ENCODE measurements at regions not wholly inside any gene's neighbourhood (a gene's known extent, or its start where the extent isn't known, plus 50 kb on each side); places are given as distances from the start of the nearest gene placed in this dataset.

DNA sequence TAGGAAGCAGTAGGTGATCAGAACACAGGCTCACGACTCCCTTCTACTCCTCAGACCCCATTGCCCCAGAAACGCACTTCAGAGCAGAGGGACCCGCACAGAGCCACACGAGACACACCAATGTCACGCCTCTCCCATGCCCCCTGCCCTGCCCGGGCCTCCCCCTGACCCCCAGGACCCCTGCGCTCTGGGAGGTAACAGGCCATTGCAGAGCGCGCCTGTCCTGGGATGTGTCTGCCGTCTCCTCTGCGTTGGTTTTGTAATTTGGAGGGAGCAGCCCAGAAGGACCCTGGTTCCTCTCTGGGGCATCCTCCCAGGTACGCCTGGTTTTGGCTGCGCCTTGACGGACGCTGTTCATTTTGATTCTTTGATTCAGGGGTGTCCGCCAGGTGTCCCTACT lies 85.4 kb downstream of the UNCX start:
- DNase-seq (ENCODE audit: low read depth in 4 of 4, low spot score in 3 of 4): no peak

DNA sequence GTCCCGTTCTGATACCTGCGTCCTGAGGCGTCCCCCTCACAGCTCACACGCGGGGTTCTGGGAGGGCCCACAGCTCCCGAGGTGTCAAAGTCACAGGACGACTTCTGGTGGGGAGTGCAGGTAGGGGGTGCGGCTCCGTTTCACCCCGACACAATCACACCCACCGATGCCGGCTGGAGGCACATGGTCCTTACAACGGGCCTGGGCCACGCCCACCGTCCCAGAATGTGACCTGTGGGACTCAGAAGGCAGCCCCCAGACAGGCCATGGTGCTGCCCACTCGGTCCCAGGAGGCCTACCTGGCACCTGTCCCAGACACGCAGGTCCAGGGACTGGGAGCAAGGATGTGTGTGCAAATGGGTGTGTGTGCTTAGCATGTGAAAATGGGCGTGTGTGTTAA lies 86.0 kb downstream of the UNCX start:
- no peak for DNase-seq (ENCODE audit: low read depth in 4 of 4, low spot score in 3 of 4)

- DNase-seq (ENCODE audit: low read depth in 4 of 4, low spot score in 3 of 4): no peak
These were observed 88.1 kb downstream of the UNCX start for GRCh38 chr7:1320616-1321240.

DNA sequence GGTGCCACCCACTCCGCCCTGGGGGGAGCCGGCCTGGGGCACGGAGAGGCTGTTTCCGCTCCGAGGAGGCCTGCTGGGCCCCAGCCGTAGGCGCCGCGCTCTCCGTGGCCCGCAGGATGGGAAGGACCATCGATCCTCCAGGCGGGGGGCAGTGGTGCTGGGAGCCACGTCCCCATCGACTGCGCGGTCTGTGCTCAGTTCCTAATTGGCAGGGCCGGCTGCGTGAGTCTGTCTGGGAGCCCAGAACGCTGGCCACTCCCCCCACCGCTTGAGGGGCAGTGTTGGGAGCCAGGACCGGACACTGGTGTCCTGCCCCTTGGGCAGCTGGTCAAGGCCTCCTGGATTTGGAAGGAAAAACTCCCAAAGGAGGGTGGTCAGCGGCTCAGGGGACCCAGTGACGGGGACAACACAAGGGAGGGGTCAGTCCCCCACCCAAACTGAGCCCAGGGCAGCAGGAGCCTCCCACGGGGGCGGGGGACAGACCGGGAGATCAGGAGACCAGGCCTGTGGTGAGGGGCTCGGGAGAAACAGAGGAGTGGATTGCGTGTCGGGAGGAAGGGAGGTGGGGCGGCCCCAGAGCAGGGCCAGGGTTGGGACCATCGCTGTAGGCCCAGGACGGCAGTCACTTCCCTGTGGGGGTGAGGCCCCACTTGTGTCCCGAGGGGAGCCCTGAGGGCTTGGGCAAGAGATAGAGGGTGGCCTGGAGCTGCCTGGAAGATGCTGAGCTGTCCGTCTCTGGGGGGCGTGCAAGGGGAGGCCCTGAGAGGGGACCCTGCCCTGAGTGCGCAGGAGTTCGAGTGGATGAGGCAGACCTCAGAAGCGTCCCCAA lies 89.0 kb downstream of the UNCX start:
- DNase-seq (ENCODE audit: low read depth in 4 of 4, low spot score in 3 of 4): no peak

DNA sequence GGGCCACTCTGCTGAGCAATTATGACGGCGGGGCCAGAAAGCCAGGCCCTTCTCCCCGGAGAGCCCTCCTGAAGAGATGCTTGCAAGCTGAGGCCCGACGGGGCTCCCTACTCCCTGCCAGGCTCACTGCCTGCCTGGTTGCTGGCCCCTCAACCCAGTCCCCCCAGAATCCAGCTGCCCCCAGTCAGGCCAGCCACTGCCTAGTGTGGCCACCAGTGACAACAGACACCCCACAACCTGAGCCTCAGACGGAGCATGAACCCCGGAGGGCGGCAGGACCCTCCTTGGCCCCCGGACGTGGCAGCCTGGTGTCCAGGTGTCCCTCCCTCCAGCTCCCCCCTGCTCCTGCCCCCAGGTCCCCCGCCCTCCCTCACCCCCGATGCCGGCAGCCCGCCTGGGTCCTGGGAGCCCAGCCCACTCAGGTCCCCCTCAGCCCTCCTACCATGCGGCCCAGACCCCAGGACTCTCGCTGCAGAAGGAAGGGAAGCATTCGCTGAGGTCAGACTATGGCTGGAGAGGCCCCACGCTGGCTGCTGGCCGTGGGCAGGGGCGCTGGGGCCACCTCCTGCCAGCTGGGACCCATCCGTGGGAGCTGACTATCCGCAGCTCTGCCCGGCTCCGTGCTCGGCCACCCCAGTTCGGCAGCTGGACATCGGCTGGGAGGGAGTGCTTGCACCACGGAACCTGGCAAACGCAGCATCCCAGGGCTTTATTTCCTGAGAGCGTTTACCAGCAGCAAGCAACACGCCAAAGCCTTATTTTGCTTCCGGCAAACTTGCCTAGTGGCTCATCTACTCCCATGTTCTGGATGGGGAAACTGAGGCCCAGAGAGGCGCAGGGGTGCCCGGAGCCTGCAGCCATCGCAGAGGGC lies 89.8 kb downstream of the UNCX start:
- DNase-seq (ENCODE audit: low read depth in 4 of 4, low spot score in 3 of 4): no peak

- DNase-seq (ENCODE audit: low read depth in 4 of 4, low spot score in 3 of 4): peak in 2 of 4 donors; percentile 24 to 44
These were observed 90.7 kb downstream of the UNCX start for GRCh38 chr7:1323178-1324027.

DNA sequence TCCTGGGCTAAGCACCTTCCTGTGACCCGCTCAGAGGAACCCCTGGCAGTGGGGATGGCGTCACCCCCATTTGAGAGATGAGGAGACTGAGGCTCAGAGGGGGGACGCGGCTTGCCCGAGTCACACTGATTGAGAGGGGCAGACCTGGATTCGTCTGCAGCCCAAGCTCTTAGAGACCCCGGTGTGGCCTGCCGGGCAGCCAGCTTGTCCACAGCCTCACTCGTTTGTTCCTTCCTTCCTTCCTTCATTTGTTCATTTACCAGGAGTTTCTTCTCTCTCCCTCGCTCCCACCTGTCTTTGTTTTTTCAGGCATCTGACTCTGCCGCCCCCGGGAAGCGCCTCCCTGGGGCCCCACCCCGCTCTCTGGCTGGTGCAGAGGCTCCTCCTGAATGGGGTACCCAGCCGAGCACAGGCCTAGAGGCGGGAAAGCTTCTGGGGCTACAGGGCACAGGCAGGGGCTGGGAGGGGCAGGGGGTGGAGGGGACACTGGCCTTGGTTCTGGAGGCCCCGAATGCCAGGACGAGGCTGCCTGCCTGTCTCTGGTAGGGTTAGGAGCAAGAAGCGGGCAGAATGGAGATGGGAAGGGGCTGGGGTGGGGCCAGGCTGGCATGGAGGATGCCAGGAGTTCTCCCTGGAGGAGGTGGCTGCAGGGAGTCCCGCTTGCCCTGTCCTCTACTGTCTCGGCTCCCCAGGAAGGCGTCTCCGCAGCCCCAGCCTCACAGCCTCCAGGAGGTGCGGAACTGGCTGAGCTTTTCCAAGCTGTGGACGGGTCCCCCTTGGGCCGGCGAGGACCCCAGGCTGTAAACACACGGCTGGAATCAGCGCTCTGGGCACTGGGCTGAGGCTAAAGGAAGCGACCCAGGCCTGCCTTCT lies 91.6 kb downstream of the UNCX start:
- DNase-seq (ENCODE audit: low read depth in 4 of 4, low spot score in 3 of 4): no peak

- DNase-seq (ENCODE audit: low read depth in 4 of 4, low spot score in 3 of 4): no peak
These were observed 92.6 kb downstream of the UNCX start for GRCh38 chr7:1325246-1325645.

DNA sequence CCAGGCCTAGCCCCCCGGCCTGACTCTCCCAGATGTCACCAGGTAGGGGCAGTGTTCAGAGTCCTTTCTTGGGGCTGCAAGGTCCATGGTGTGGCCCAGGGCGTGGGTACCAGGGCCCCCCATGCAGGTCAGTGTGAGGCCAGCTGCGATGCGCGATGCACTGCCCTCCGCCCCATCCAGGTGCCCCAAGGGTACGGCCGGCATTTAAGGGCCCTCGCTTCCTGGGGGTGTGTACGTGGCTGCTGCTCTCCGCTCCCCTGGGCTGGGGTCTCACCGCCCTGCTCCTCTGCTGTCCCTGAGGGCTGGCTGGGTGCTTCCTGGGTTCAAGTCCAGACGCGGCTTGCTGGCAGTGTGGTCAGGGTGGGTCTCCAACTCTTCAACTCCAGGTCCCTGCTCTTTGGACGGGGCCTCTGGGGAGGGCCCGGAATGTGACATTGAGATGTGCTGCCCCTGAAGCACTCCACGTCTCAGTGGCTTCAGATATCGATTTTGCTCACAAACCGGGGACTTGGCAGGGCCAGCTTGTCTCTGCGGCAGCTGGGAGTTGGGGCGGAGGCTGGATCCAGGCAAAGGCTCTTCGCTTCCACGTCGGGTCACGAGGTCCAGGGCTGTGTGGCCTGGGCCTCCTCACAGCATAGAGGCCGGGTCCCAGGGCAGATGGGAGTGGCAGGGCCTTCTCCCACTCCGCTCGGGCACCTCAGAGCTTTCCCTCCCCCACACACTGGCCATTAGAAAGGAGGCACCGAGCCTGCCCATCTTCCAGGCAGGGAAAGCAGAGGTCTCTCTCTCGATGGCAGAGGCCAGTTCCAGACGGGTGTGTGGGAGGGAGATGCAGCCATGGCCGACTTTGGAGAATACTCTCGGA lies 93.2 kb downstream of the UNCX start:
- DNase-seq (ENCODE audit: low read depth in 4 of 4, low spot score in 3 of 4): no peak

DNA sequence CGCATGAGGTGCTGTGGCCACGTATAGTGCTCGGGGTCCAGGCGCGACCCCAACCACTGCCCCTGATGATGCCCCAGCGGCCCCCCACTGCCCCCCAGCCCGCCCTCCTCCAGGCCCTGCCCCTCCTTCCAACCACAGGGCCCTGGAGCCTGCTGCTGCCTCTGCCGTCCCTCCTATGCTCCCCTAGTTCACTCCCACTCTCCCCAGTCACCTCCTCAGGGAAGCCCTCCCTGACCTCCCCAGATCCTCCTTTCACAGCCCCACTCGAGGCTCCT lies 93.8 kb downstream of the UNCX start:
- DNase-seq (ENCODE audit: low read depth in 4 of 4, low spot score in 3 of 4): no peak

DNA sequence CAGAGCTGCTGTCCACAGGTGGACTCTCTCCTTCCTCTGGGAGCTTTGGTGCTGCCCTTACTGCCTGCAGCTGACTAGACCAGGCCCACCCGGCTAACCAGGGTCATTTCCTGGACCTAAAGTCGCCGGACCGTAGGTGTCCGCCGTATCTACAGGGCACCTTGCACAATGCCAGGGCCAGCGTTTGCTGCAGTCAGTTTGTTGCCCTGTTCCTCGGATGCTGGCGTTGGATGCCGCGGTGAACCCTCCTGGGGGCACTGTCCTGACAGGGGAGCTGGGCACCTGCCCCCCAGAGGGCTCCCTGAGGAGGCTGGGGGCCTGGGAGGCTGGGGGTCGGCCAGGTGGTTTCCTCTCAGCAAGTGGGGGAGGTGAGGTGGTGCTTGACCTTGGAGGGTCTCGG lies 96.6 kb downstream of the UNCX start:
- DNase-seq (ENCODE audit: low read depth in 4 of 4, low spot score in 3 of 4): no peak

DNA sequence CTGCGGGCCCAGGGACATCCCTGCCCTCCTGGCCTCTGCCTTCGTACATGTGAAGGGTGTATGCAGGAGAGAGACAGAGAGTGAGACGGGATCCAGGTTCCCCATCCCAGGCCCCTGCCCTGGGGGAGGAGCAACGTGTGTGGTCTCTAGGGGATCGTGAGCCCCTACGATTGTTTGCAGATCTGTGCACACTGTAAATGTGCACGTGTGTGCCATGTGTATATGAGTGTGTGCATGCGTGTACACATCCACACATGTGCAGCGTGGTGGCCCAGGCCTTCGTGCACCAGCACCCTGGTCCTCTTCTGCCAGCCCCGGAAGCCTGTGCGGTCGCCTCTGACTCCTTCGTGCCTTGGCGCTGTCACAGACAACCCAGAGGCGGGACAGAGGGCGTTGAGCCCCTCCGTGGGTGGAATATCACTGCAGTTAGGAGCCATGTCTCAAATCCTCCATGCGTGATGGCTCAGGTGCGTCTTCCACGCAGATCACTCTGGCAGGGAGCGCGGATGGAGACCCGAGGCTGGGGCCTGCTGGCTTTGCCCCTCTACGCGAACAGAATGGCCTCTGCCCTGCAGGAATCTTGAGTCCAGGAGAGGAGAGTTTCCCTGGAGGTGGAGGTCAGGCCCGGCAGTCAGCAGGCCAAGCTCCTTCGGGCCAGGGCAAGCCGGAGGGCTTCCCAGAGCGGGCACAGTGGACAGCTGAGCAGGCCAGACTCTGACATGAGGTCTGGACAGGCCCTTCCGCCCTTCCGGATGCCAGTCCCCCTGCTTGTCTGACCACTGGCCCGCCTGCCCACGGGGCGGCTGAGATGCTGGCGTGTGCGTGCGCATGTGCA lies 97.5 kb downstream of the UNCX start:
- DNase-seq (ENCODE audit: low read depth in 4 of 4, low spot score in 3 of 4): no peak

- DNase-seq (ENCODE audit: low read depth in 4 of 4, low spot score in 3 of 4): no peak
These were observed 98.2 kb downstream of the UNCX start for GRCh38 chr7:1330801-1331425.

- DNase-seq (ENCODE audit: low read depth in 4 of 4, low spot score in 3 of 4): no peak
These were observed 99.1 kb downstream of the UNCX start for GRCh38 chr7:1331561-1332467.

DNA sequence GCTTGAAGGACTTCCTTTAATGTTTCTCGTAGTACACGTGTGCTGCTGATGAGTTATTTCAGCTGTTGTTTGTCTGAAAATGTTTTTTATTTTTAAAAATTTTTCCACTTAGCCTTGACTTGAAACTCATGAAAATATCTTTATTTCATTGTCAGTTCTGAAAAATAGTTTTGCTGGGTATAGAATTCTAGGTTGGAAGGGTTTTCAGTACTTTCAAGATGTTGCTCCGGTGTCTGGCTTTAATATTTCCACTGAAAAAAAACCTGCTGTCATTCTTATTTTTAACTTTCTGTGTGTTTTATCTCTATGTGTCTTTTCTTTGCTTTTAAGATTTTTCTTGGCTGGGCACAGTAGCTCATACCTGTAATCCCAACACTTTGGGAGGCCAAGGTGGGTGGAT lies 103.8 kb downstream of the UNCX start:
- DNase-seq (ENCODE audit: low read depth in 4 of 4, low spot score in 3 of 4): no peak

DNA sequence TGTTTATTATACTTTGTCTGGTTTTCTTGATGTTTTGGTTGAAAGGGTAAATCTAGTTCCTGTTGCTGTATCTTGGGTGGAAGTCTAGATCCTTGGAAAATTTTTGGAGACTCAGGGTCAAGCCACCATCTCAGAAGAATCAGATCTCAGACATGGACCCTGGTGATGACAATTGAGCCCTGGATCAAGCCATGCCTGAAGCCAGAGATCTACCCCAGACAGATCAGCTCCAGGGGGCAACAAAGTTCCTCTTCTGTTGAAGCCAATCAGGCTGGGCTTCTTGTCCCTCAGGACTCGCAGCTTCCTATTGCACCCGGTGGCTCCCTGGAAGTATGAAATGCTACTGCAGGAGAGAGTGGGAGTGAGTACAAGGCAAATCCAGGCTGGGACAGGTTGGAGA lies 106.9 kb downstream of the UNCX start:
- no peak for DNase-seq (ENCODE audit: low read depth in 4 of 4, low spot score in 3 of 4)

- DNase-seq (ENCODE audit: low read depth in 4 of 4, low spot score in 3 of 4): no peak
These were observed 107.4 kb downstream of the UNCX start for GRCh38 chr7:1340031-1340430.

Data from left renal pelvis (tissue), 4 donors.